GM19463 (cell line): ENCODE measurements at regions not wholly inside any gene's neighbourhood (a gene's known extent, or its start where the extent isn't known, plus 50 kb on each side); places are given as distances from the start of the nearest gene placed in this dataset.

Experiments
- ATAC-seq: cut with Tn5 transposase; IDR thresholded peaks from one replicate; pipeline ENCODE4 v1.9.1; 2021; ENCODE audit warnings: mild to moderate bottlenecking, moderate library complexity; ENCODE audit not compliant: unreplicated experiment

- no peak for ATAC-seq
Observed at GRCh38 chr2:16565481-16565880, 100.2 kb downstream of the CYRIA start.

- no peak for ATAC-seq
Observed at GRCh38 chr2:16561676-16562075, 104.0 kb downstream of the CYRIA start.

- ATAC-seq = no peak
Observed at GRCh38 chr2:16561251-16561650, 104.4 kb downstream of the CYRIA start.

- no peak for ATAC-seq
Observed at GRCh38 chr2:16559278-16560067, 106.2 kb downstream of the CYRIA start.

GRCh38 chr2:16554060-16554583, 111.5 kb downstream of the CYRIA start:
- no peak for ATAC-seq

GRCh38 chr2:16553226-16553625, 112.4 kb downstream of the CYRIA start:
- no peak for ATAC-seq

GRCh38 chr2:16552202-16552601, 113.4 kb downstream of the CYRIA start:
- no peak for ATAC-seq

GRCh38 chr2:16548036-16548435, 117.6 kb downstream of the CYRIA start:
- no peak for ATAC-seq

- no peak for ATAC-seq
Observed at GRCh38 chr2:16546128-16546754, 119.4 kb downstream of the CYRIA start.

- no peak for ATAC-seq
Observed at GRCh38 chr2:16538707-16539106, 126.9 kb downstream of the CYRIA start.

- ATAC-seq = no peak
Observed at GRCh38 chr2:16537347-16537746, 128.3 kb downstream of the CYRIA start.

- no peak for ATAC-seq
Observed at GRCh38 chr2:16526193-16526592, 139.4 kb downstream of the CYRIA start.

- ATAC-seq = no peak
Observed at GRCh38 chr2:16525265-16525887, 140.3 kb downstream of the CYRIA start.

- ATAC-seq = no peak
Observed at GRCh38 chr2:16523711-16524110, 141.9 kb downstream of the CYRIA start.

- no peak for ATAC-seq
Observed at GRCh38 chr2:16522031-16522831, 143.4 kb downstream of the CYRIA start.

- no peak for ATAC-seq
Observed at GRCh38 chr2:16520891-16521290, 144.7 kb downstream of the CYRIA start.

GRCh38 chr2:16515696-16516095, 149.9 kb downstream of the CYRIA start:
- ATAC-seq = no peak

GRCh38 chr2:16513626-16514025, 152.0 kb downstream of the CYRIA start:
- ATAC-seq = no peak

- ATAC-seq = no peak
Observed at GRCh38 chr2:16511041-16511440, 154.6 kb downstream of the CYRIA start.

- ATAC-seq = no peak
Observed at GRCh38 chr2:16509042-16509441, 156.6 kb downstream of the CYRIA start.

GRCh38 chr2:16508490-16508851, 157.2 kb downstream of the CYRIA start:
- ATAC-seq = no peak
